HCT116 (cell line): ENCODE measurements at regions not wholly inside any gene's neighbourhood (a gene's known extent, or its start where the extent isn't known, plus 50 kb on each side); places are given as distances from the start of the nearest gene placed in this dataset.
A peak's percentile ranks its signal among the peaks of the same experiment; 100 is the strongest.

Experiments used
- ATAC-seq: fragments of 200-7000 bp; cut with Tn5 transposase; 2 replicates; pipeline ENCODE4 v1.9.1; 2020; ENCODE audit warnings: mild to moderate bottlenecking, moderate library complexity
- BruUV-seq: library from RNA; stranded (reverse); fragments of 400-500 nt; replicated peaks from 2 replicates; lab custom pipeline; 2021; lab: Mats Ljungman, UMichigan
- CTCF ChIA-PET: fragments of 300-600 bp; sonication (Branson Sonifier 250); formaldehyde crosslinking; loops from one replicate; lab custom pipeline; 2021; ENCODE audit warnings: antibody characterized with exemption; lab: Charles Lee
- POLR2A ChIA-PET: fragments of 300-600, 350-600 bp; sonication (Branson Sonifier 250); formaldehyde crosslinking; loops from one replicate; lab custom pipeline; 2021; ENCODE audit warnings: antibody characterized with exemption; lab: Charles Lee
- RAD21 ChIA-PET, 2 experiments: fragments of 300-600 bp; sonication (Branson Sonifier 250); formaldehyde crosslinking; loops; one replicate each; lab custom pipeline; 2023; ENCODE audit warnings: low total read pairs in 2 of 2; ENCODE audit not compliant: uncharacterized antibody in 2 of 2, unreplicated experiment in 2 of 2, low non-redundant PET in 1 of 2; lab: Charles Lee
- DNase-seq: peaks from one replicate; pipeline ENCODE4 v3.0.0-alpha.2; 2010; ENCODE audit warnings: low read depth, low spot score
- H2AFZ ChIP-seq: fragments of 200-600 bp; shearing (Covaris generic), sonication (generic); 2 replicates; pipeline ENCODE4 v1.6.1; 2017; ENCODE audit warnings: low read depth, mixed run types, mixed read lengths, antibody characterized with exemption, low read length; ENCODE audit not compliant: poor library complexity, severe bottlenecking
- H3K27ac ChIP-seq: 2 replicates; pipeline ENCODE4 v1.5.1; 2012; ENCODE audit warnings: low read depth, low read length
- H3K27me3 ChIP-seq: fragments of 200-600 bp; sonication (generic); 2 replicates; pipeline ENCODE4 v1.6.1; 2016; ENCODE audit warnings: mixed run types, low read length, mixed read lengths; ENCODE audit not compliant: insufficient read depth
- H3K36me3 ChIP-seq, 2 experiments: fragments of 200-500 bp in 1 of 2; fragments of 200-600 bp in 1 of 2; sonication (Bioruptor generic) in 1 of 2; sonication (generic) in 1 of 2; 2 replicates each; pipeline versions ENCODE4 v1.5.1 to v1.6.1; 2014 to 2016; ENCODE audit warnings: low read length in 2 of 2, inconsistent platforms in 1 of 2, mixed read lengths in 1 of 2, mixed run types in 1 of 2; ENCODE audit not compliant: insufficient read depth in 2 of 2, control insufficient read depth in 1 of 2
- H3K4me1 ChIP-seq, 2 experiments: fragments of 200-600 bp in 1 of 2; sonication (generic) in 1 of 2; 2 replicates each; pipeline versions ENCODE4 v1.5.1 to v1.6.1; 2012 to 2017; ENCODE audit warnings: low read length in 2 of 2, inconsistent platforms in 1 of 2, mild to moderate bottlenecking in 1 of 2, mixed read lengths in 1 of 2, mixed run types in 1 of 2, moderate library complexity in 1 of 2; ENCODE audit not compliant: insufficient read depth in 2 of 2, control insufficient read depth in 1 of 2
- H3K4me2 ChIP-seq: fragments of 200-600 bp; sonication (generic); 2 replicates; pipeline ENCODE4 v1.6.1; 2017; ENCODE audit warnings: mixed run types, low read length, mixed read lengths
- H3K4me3 ChIP-seq, 2 experiments: fragments of 200-600 bp in 1 of 2; sonication (generic) in 1 of 2; replicated peaks in 1 of 2; 2 replicates each; pipeline ENCODE4 v1.5.1; 2011 to 2016; ENCODE audit warnings: low read length in 2 of 2, control low read depth in 1 of 2, low read depth in 1 of 2, mild to moderate bottlenecking in 1 of 2, mixed read lengths in 1 of 2, mixed run types in 1 of 2
- H3K79me2 ChIP-seq: fragments of 200-600 bp; sonication (generic); 2 replicates; pipeline ENCODE4 v1.6.1; 2017; ENCODE audit warnings: mild to moderate bottlenecking, mixed run types, low read length, moderate library complexity, mixed read lengths; ENCODE audit not compliant: insufficient read depth
- H3K9ac ChIP-seq: fragments of 200-600 bp; sonication (generic); 2 replicates; pipeline ENCODE4 v1.6.1; 2016; ENCODE audit warnings: low read length, mixed read lengths
- H3K9me2 ChIP-seq: fragments of 200-600 bp; sonication (generic), shearing (Covaris generic); 2 replicates; pipeline ENCODE4 v1.6.1; 2017; ENCODE audit warnings: mixed run types, mild to moderate bottlenecking, moderate library complexity; ENCODE audit not compliant: insufficient read depth
- H3K9me3 ChIP-seq, 2 experiments: fragments of 200-500 bp in 1 of 2; fragments of 200-600 bp in 1 of 2; sonication (Bioruptor generic) in 1 of 2; sonication (generic) in 1 of 2; 2 replicates each; pipeline ENCODE4 v1.6.1; 2014 to 2017; ENCODE audit warnings: low read length in 2 of 2, mixed read lengths in 2 of 2, inconsistent platforms in 1 of 2, low read depth in 1 of 2, mild to moderate bottlenecking in 1 of 2, mixed run types in 1 of 2, moderate library complexity in 1 of 2; ENCODE audit not compliant: control insufficient read depth in 1 of 2, insufficient read depth in 1 of 2
- H4K20me1 ChIP-seq: fragments of 200-600 bp; sonication (generic), shearing (Covaris generic); 2 replicates; pipeline ENCODE4 v1.6.1; 2017; ENCODE audit warnings: mixed run types, mild to moderate bottlenecking, moderate library complexity; ENCODE audit not compliant: insufficient read depth
- CBX3 ChIP-seq: IDR thresholded peaks from 2 replicates; pipeline ENCODE4 v1.6.1; 2012; ENCODE audit warnings: low read depth
- CEBPB ChIP-seq: IDR thresholded peaks from 2 replicates; pipeline ENCODE4 v1.6.1; 2012; ENCODE audit warnings: low read depth
- ELF1 ChIP-seq: IDR thresholded peaks from 2 replicates; pipeline ENCODE4 v1.6.1; 2012; ENCODE audit warnings: low read depth, borderline replicate concordance
- EZH2phosphoT487 ChIP-seq: fragments of 200-600 bp; IDR thresholded peaks from 2 replicates; pipeline ENCODE4 v1.6.1; 2018; ENCODE audit warnings: antibody characterized with exemption, borderline replicate concordance
- FOSL1 ChIP-seq: IDR thresholded peaks from 2 replicates; pipeline ENCODE4 v1.6.1; 2012; ENCODE audit warnings: low read depth
- JUND ChIP-seq: IDR thresholded peaks from 2 replicates; pipeline ENCODE4 v1.6.1; 2012
- POLR2A ChIP-seq: IDR thresholded peaks from 2 replicates; pipeline ENCODE4 v1.7.0; 2011; ENCODE audit warnings: borderline replicate concordance; ENCODE audit not compliant: insufficient read depth, insufficient read length; ENCODE audit errors: extremely low read depth
- POLR2AphosphoS5 ChIP-seq: IDR thresholded peaks from 2 replicates; pipeline ENCODE4 v1.6.1; 2011; ENCODE audit warnings: mild to moderate bottlenecking, low read depth, low read length, moderate library complexity
- SP1 ChIP-seq: IDR thresholded peaks from 2 replicates; pipeline ENCODE4 v1.6.1; 2012; ENCODE audit warnings: low read depth
- TCF7L2 ChIP-seq: IDR thresholded peaks from 2 replicates; pipeline ENCODE4 v1.7.0; 2011; ENCODE audit warnings: borderline replicate concordance, inconsistent platforms; ENCODE audit not compliant: insufficient read depth, insufficient read length; ENCODE audit errors: extremely low read depth
- YY1 ChIP-seq: IDR thresholded peaks from 2 replicates; pipeline ENCODE4 v1.6.1; 2011; ENCODE audit warnings: low read length, low read depth, moderate library complexity, mild to moderate bottlenecking; ENCODE audit not compliant: insufficient replicate concordance; ENCODE audit errors: extremely low read depth
- ZFX ChIP-seq: fragments of 450-650 bp; IDR thresholded peaks from 2 replicates; pipeline ENCODE4 v1.6.1; 2017
- ZNF274 ChIP-seq: fragments of 200-500 bp; sonication (Bioruptor generic); IDR thresholded peaks from 2 replicates; pipeline ENCODE4 v1.6.1; 2014; ENCODE audit warnings: mild to moderate bottlenecking, low read depth, low read length, inconsistent platforms
- intact Hi-C: fragments of 100-400 bp; cut with micrococcal nuclease; formaldehyde crosslinking; loops from 2 replicates; pipeline ENCODE4 v1.10.0; 2022

GRCh38 chr2:217691920-217692666 is 310.7 kb downstream of the TNS1 start:
- Histone ChIP-seq H3K27ac (no peak overlapping the region), H4K20me1 (no peaks in the 10 kb centered on the region), H3K4me1 (peaks cover 3 to 5% of the 10 kb centered on the region in 2 experiments; a peak in 3 of 4 replicates), H3K9ac (no peak overlapping the region), H3K79me2 (no peaks in the 10 kb centered on the region), H3K36me3 (no peaks in the 10 kb centered on the region), H3K4me2 (no peak overlapping the region), H3K9me2 (no peaks in the 10 kb centered on the region), H3K27me3 (peaks cover 8% of the 10 kb centered on the region), H2AFZ (no peak overlapping the region), H3K9me3 (no peaks in the 10 kb centered on the region), H3K4me3 (no peak overlapping the region)
- RAD21 ChIA-PET = no interaction called here
- ATAC-seq (peak; percentile 57; the same call in 1 of the 2 replicates), DNase-seq (no peak)
- intact Hi-C loops = no loop called here
- POLR2A ChIA-PET = no interaction called here
- CTCF ChIA-PET = no interaction called here
- no peak for TF ChIP-seq EZH2phosphoT487
- no peak for TF ChIP-seq ELF1
- no peak for TF ChIP-seq POLR2AphosphoS5
- TF ChIP-seq ZNF274 = no peak
- no peak for TF ChIP-seq CBX3
- no peak for TF ChIP-seq POLR2A
- TF ChIP-seq SP1 = no peak
- no peak for TF ChIP-seq CEBPB
- TF ChIP-seq ZFX = no peak
- no peak for TF ChIP-seq YY1
- peak; percentile 61 for TF ChIP-seq TCF7L2
- TF ChIP-seq FOSL1 = no peak
- 0 out of 2 replicates have a peak, but pooled peaks have one; percentile 16 for TF ChIP-seq JUND
- BruUV-seq = no TSS peak
